HEK293T (cell line): ENCODE measurements at regions not wholly inside any gene's neighbourhood (a gene's known extent, or its start where the extent isn't known, plus 50 kb on each side); places are given as distances from the start of the nearest gene placed in this dataset.

Source experiments
- CTCF ChIA-PET: fragments of 350-600 bp; formaldehyde crosslinking; extraction: SDS; loops from one replicate; lab custom pipeline; 2021; ENCODE audit warnings: antibody characterized with exemption, inconsistent platforms; lab: Yijun Ruan, JAX
- POLR2A ChIA-PET: fragments of 350-600 bp; formaldehyde crosslinking; extraction: SDS; loops from one replicate; lab custom pipeline; 2020; ENCODE audit warnings: antibody characterized with exemption, inconsistent platforms; lab: Yijun Ruan, JAX
- DNase-seq: peaks from one replicate; pipeline ENCODE4 v3.0.0; 2012; ENCODE audit warnings: mixed read lengths; ENCODE audit errors: extremely low spot score
- ARNT ChIP-seq: fragments of 450-650 bp; IDR thresholded peaks from 2 replicates; pipeline ENCODE4 v1.6.1; 2017; ENCODE audit warnings: mild to moderate bottlenecking
- BHLHE40 ChIP-seq: fragments of 450-650 bp; IDR thresholded peaks from 2 replicates; pipeline ENCODE4 v1.6.1; 2016; ENCODE audit warnings: mild to moderate bottlenecking, moderate library complexity, borderline replicate concordance
- CTBP1 ChIP-seq: fragments of 450-650 bp; IDR thresholded peaks from 2 replicates; pipeline ENCODE4 v1.6.1; 2016; ENCODE audit warnings: borderline replicate concordance
- ELF4 ChIP-seq: fragments of 450-650 bp; IDR thresholded peaks from 2 replicates; pipeline ENCODE4 v1.6.1; 2017; ENCODE audit warnings: antibody characterized with exemption
- FOXA1 ChIP-seq: fragments of 450-650 bp; IDR thresholded peaks from 2 replicates; pipeline ENCODE4 v1.6.1; 2016; ENCODE audit warnings: mild to moderate bottlenecking
- FOXK2 ChIP-seq: fragments of 450-650 bp; IDR thresholded peaks from 2 replicates; pipeline ENCODE4 v1.6.1; 2016; ENCODE audit warnings: mild to moderate bottlenecking
- FOXM1 ChIP-seq: fragments of 450-650 bp; IDR thresholded peaks from 2 replicates; pipeline ENCODE4 v1.6.1; 2017; ENCODE audit warnings: mild to moderate bottlenecking, borderline replicate concordance
- HDGF ChIP-seq: fragments of 450-650 bp; IDR thresholded peaks from 2 replicates; pipeline ENCODE4 v1.6.1; 2017; ENCODE audit warnings: antibody characterized with exemption, borderline replicate concordance
- L3MBTL2 ChIP-seq: fragments of 450-650 bp; conservative IDR thresholded peaks from 2 replicates; pipeline ENCODE4 v1.6.1; 2016; ENCODE audit warnings: mild to moderate bottlenecking
- LEF1 ChIP-seq: fragments of 450-650 bp; IDR thresholded peaks from 2 replicates; pipeline ENCODE4 v1.6.1; 2017; ENCODE audit warnings: mild to moderate bottlenecking, borderline replicate concordance
- NFRKB ChIP-seq: fragments of 450-650 bp; IDR thresholded peaks from 2 replicates; pipeline ENCODE4 v1.6.1; 2016; ENCODE audit warnings: mild to moderate bottlenecking, moderate library complexity
- PKNOX1 ChIP-seq: fragments of 450-650 bp; IDR thresholded peaks from 2 replicates; pipeline ENCODE4 v1.6.1; 2016
- SP1 ChIP-seq: fragments of 450-650 bp; IDR thresholded peaks from 2 replicates; pipeline ENCODE4 v1.6.1; 2017
- SUZ12 ChIP-seq: fragments of 450-650 bp; IDR thresholded peaks from 2 replicates; pipeline ENCODE4 v1.6.1; 2016; ENCODE audit warnings: mild to moderate bottlenecking
- TARDBP ChIP-seq: fragments of 450-650 bp; IDR thresholded peaks from 2 replicates; pipeline ENCODE4 v1.6.1; 2016
- ZNF384 ChIP-seq: fragments of 450-650 bp; IDR thresholded peaks from 2 replicates; pipeline ENCODE4 v1.6.1; 2016

GRCh38 chr7:8356071-8356470 is 77.3 kb upstream of the NXPH1 start:
- DNase-seq = no peak
- CTCF ChIA-PET = no interaction called here
- TF ChIP-seq TARDBP (no peak), BHLHE40 (no peak), SP1 (no peak), FOXK2 (no peak), SUZ12 (no peak), CTBP1 (no peak), FOXM1 (no peak), ARNT (no peak), LEF1 (no peak), L3MBTL2 (no peak), ZNF384 (no peak), FOXA1 (no peak), HDGF (no peak), NFRKB (no peak), PKNOX1 (no peak), ELF4 (no peak)
- POLR2A ChIA-PET = no interaction called here

GRCh38 chr7:8357536-8357935 is 75.9 kb upstream of the NXPH1 start:
- DNase-seq = no peak
- ChIA-PET CTCF (no interaction called here), POLR2A (no interaction called here)
- TF ChIP-seq HDGF (no peak), ZNF384 (no peak), BHLHE40 (no peak), PKNOX1 (no peak), CTBP1 (no peak), ELF4 (no peak)

GRCh38 chr7:8360564-8361153 is 72.8 kb upstream of the NXPH1 start:
- ChIA-PET POLR2A (no interaction called here), CTCF (no interaction called here)
- DNase-seq = no peak

GRCh38 chr7:8362723-8363369 is 70.6 kb upstream of the NXPH1 start:
- TF ChIP-seq HDGF (no peak), LEF1 (no peak), L3MBTL2 (no peak), FOXM1 (no peak), ELF4 (no peak), CTBP1 (no peak), SP1 (no peak), FOXK2 (no peak), ZNF384 (no peak), FOXA1 (no peak), TARDBP (no peak), PKNOX1 (no peak), SUZ12 (no peak), NFRKB (no peak), BHLHE40 (no peak), ARNT (no peak)
- ChIA-PET POLR2A (no interaction called here), CTCF (no interaction called here)
- no peak for DNase-seq

More at GRCh38 chr7:8360564-8361153, 72.8 kb upstream of the NXPH1 start:
- TF ChIP-seq PKNOX1 = no peak
- TF ChIP-seq FOXA1 = no peak
- no peak for TF ChIP-seq BHLHE40
- TF ChIP-seq SUZ12 = no peak
- TF ChIP-seq L3MBTL2 = no peak
- TF ChIP-seq NFRKB = no peak
- TF ChIP-seq LEF1 = no peak
- no peak for TF ChIP-seq HDGF

GRCh38 chr7:8363407-8364015 is 69.9 kb upstream of the NXPH1 start:
- CTCF ChIA-PET = no interaction called here
- POLR2A ChIA-PET = no interaction called here
- no peak for DNase-seq
- TF ChIP-seq FOXA1 (no peak), CTBP1 (no peak), NFRKB (no peak), ARNT (no peak), FOXK2 (no peak), ZNF384 (no peak), L3MBTL2 (no peak)
